ENCODE measurements at regions not wholly inside any gene's neighbourhood (a gene's known extent, or its start where the extent isn't known, plus 50 kb on each side); places are given as distances from the start of the nearest gene placed in this dataset.

DNA sequence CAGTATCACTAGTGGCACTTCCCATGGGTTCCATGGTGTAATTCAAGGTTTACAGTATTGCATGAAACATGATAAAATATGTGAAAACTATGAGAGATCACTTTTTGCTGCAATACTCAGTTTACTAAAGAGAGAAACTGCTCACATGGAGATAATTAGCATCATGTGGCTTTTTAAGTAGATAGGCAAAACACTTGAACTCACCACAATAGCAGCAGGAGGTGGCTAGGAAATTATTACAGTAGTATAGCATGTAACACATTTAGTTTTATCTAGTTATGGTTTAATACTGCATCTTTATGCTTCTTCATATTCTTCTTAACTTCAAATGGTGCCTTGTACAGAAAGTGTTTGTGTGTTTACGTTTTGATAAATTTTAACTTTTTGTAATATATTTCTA, 698.5 kb upstream of the BRINP3 start:
- FAIRE-seq (no peak), ATAC-seq (no peak), DNase-seq (ENCODE audit: low spot score) (no peak)
- Histone ChIP-seq H3K9me3 (ENCODE audit: low read length) (no peaks in the 10 kb centered on the region), H3K4me1 (ENCODE audit: insufficient read depth, low read length) (no peaks in the 10 kb centered on the region), H3K9ac (ENCODE audit: insufficient read depth, low read depth, low read length) (no peak overlapping the region), H3K79me2 (ENCODE audit: insufficient read depth, low read length) (no peaks in the 10 kb centered on the region), H3K36me3 (replicated peaks in 1 of 2; ENCODE audit: control insufficient read depth in 1 of 2, insufficient read depth in 2 of 2, low read length in 2 of 2) (no peaks in the 10 kb centered on the region), H4K20me1 (ENCODE audit: insufficient read depth, low read length) (no peaks in the 10 kb centered on the region), H3K4me3 (replicated peaks in 1 of 3; ENCODE audit: insufficient read depth in 1 of 3, low read depth in 2 of 3, low read length in 3 of 3) (no peak overlapping the region), H3K4me2 (ENCODE audit: low read depth, low read length) (no peak overlapping the region), H3K27me3 (ENCODE audit: control insufficient read depth in 1 of 2, insufficient read depth in 2 of 2, low read length in 2 of 2) (no peaks in the 10 kb centered on the region), H3K27ac (ENCODE audit: extremely low read length, insufficient read depth, low read length) (no peak overlapping the region), H2AFZ (ENCODE audit: low read length) (no peak overlapping the region)
- CTCF ChIA-PET (ENCODE audit: low intra/inter-chr PET ratio, low total read pairs), result no interaction called here
- WGBS (ENCODE audit: low lambda C conversion rate), result 0% methylated on average over 1 of the region's 1 CpG
- in situ Hi-C loops (cut with HindIII; ENCODE audit: extremely low pct_ligation_motif_present, low pct_unique_long_range_greater_than_20kb), result no loop called here
- POLR2A ChIA-PET, result no interaction called here
- TF ChIP-seq, protein P1, sequence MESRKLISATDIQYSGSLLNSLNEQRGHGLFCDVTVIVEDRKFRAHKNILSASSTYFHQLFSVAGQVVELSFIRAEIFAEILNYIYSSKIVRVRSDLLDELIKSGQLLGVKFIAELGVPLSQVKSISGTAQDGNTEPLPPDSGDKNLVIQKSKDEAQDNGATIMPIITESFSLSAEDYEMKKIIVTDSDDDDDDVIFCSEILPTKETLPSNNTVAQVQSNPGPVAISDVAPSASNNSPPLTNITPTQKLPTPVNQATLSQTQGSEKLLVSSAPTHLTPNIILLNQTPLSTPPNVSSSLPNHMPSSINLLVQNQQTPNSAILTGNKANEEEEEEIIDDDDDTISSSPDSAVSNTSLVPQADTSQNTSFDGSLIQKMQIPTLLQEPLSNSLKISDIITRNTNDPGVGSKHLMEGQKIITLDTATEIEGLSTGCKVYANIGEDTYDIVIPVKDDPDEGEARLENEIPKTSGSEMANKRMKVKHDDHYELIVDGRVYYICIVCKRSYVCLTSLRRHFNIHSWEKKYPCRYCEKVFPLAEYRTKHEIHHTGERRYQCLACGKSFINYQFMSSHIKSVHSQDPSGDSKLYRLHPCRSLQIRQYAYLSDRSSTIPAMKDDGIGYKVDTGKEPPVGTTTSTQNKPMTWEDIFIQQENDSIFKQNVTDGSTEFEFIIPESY (CRISPR knock-in tag; IDR thresholded peaks at IDR 0.05), result no peak
- BruUV-seq (replicated peaks), result no TSS peak
- intact Hi-C loops (cut with micrococcal nuclease; ENCODE audit: unreplicated experiment), result no loop called here

DNA sequence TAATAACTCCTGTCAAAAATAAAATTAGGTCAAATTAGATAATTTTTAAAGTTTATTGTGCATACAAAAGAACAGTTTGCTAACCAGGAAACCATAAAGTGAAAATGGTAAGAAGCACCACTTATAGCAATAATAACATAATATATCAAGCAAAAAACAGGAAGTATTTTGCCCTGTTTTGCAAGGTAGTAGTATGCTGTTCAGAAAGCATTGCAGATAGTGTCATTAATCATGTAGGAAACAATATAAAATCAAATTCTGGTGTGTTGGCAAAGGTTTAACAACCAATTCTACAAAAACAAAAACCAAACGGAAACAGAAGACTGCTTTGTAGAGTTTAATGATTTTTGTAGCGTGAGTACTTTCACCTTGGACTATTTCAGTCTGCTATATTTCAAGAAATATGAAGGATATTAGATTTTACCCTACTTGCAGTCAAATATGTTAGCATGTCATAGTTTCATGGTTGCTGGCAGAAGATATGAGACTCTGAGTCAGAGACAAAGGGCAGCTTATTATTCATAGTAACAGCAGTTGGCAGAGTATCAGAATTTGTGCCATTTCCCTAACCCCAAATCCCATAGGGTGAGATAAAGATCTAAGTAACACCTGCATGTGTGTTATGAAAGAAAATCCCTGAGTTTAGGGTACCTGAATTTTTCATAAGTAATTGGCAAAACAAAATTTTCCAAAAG, 729.0 kb upstream of the BRINP3 start:
- Histone ChIP-seq H4K20me1 (ENCODE audit: insufficient read depth, low read length) (no peaks in the 10 kb centered on the region), H3K9ac (ENCODE audit: insufficient read depth, low read depth, low read length) (no peak overlapping the region), H2AFZ (ENCODE audit: low read length) (no peak overlapping the region), H3K4me3 (replicated peaks in 1 of 3; ENCODE audit: insufficient read depth in 1 of 3, low read depth in 2 of 3, low read length in 3 of 3) (no peak overlapping the region), H3K4me2 (ENCODE audit: low read depth, low read length) (no peak overlapping the region), H3K27ac (ENCODE audit: extremely low read length, insufficient read depth, low read length) (no peak overlapping the region), H3K27me3 (ENCODE audit: control insufficient read depth in 1 of 2, insufficient read depth in 2 of 2, low read length in 2 of 2) (no peaks in the 10 kb centered on the region), H3K4me1 (ENCODE audit: insufficient read depth, low read length) (no peaks in the 10 kb centered on the region), H3K9me3 (ENCODE audit: low read length) (no peaks in the 10 kb centered on the region), H3K36me3 (replicated peaks in 1 of 2; ENCODE audit: control insufficient read depth in 1 of 2, insufficient read depth in 2 of 2, low read length in 2 of 2) (no peaks in the 10 kb centered on the region), H3K79me2 (ENCODE audit: insufficient read depth, low read length) (no peaks in the 10 kb centered on the region)
- POLR2A ChIA-PET, result no interaction called here
- TF ChIP-seq HCFC1 (IDR thresholded peaks at IDR 0.05; ENCODE audit: low read depth, low read length) (no peak), TAF1 (CRISPR knock-in tag; IDR thresholded peaks at IDR 0.05) (no peak)
- 0% methylated on average over 2 of the region's 2 CpGs for WGBS (ENCODE audit: low lambda C conversion rate)
- no peak for ATAC-seq
- CTCF ChIA-PET (ENCODE audit: low intra/inter-chr PET ratio, low total read pairs), result no interaction called here
- FAIRE-seq, result no peak
- BruUV-seq (replicated peaks), result no TSS peak
- in situ Hi-C loops (cut with HindIII; ENCODE audit: extremely low pct_ligation_motif_present, low pct_unique_long_range_greater_than_20kb), result no loop called here
- intact Hi-C loops (cut with micrococcal nuclease; ENCODE audit: unreplicated experiment), result no loop called here
- DNase-seq (ENCODE audit: low spot score), result no peak

All from HepG2 (cell line).